H1 (cell line): ENCODE measurements at regions not wholly inside any gene's neighbourhood (a gene's known extent, or its start where the extent isn't known, plus 50 kb on each side); places are given as distances from the start of the nearest gene placed in this dataset.

ENCODE experiments used
- CTCF ChIA-PET: fragments of 300-600 bp; sonication (Branson Sonifier 250); formaldehyde crosslinking; loops from one replicate; lab custom pipeline; 2021; ENCODE audit not compliant: partially characterized antibody; lab: Charles Lee
- POLR2A ChIA-PET: fragments of 300-600 bp; sonication (Branson Sonifier 250); formaldehyde crosslinking; loops from one replicate; lab custom pipeline; 2021; ENCODE audit warnings: inconsistent platforms; ENCODE audit not compliant: partially characterized antibody; lab: Charles Lee
- DNase-seq, 2 experiments: peaks; one replicate each; pipeline versions ENCODE4 v3.0.0 to v3.0.0-alpha.2; 2010 to 2022; ENCODE audit warnings: low spot score in 2 of 2, low read depth in 1 of 2, mixed read lengths in 1 of 2
- FAIRE-seq: peaks from 2 replicates; lab custom pipeline; 2011; peaks lifted over from hg19 to GRCh38; lab: Jason Lieb, UNC
- H2AFZ ChIP-seq: 2 replicates; pipeline ENCODE4 v1.8.1; 2012; ENCODE audit warnings: low read length, inconsistent platforms
- H2AK5ac ChIP-seq: 2 replicates; pipeline ENCODE4 v1.6.1; 2013; ENCODE audit warnings: low read depth, low read length
- H2BK120ac ChIP-seq: replicated peaks from 2 replicates; pipeline ENCODE3; 2013; ENCODE audit warnings: low read depth, low read length, inconsistent platforms
- H2BK12ac ChIP-seq: 2 replicates; pipeline ENCODE4 v1.6.1; 2013; ENCODE audit warnings: low read depth, low read length
- H2BK15ac ChIP-seq: 2 replicates; pipeline ENCODE4 v1.6.1; 2013; ENCODE audit warnings: low read length
- H2BK20ac ChIP-seq: 2 replicates; pipeline ENCODE4 v1.6.1; 2013; ENCODE audit warnings: low read length
- H2BK5ac ChIP-seq: 2 replicates; pipeline ENCODE4 v1.6.1; 2013; ENCODE audit warnings: low read depth, low read length
- H3K14ac ChIP-seq: 2 replicates; pipeline ENCODE4 v1.6.1; 2013; ENCODE audit warnings: inconsistent platforms; ENCODE audit not compliant: insufficient read length
- H3K18ac ChIP-seq: 2 replicates; pipeline ENCODE4 v1.6.1; 2013; ENCODE audit warnings: low read length; ENCODE audit errors: extremely low read depth
- H3K23ac ChIP-seq: 2 replicates; pipeline ENCODE4 v1.6.1; 2013; ENCODE audit warnings: inconsistent platforms; ENCODE audit not compliant: insufficient read length
- H3K23me2 ChIP-seq: 2 replicates; pipeline ENCODE4 v1.6.1; 2013; ENCODE audit warnings: low read depth, low read length
- H3K27ac ChIP-seq: 2 replicates; pipeline ENCODE4 v1.6.1; 2011; ENCODE audit warnings: low read depth, low read length, inconsistent platforms
- H3K27me3 ChIP-seq, 4 experiments: replicated peaks in 1 of 4; 1 replicate in 1 of 4; 2 replicates in 3 of 4; pipeline versions ENCODE4 v1.6.1 to v1.8.1; 2011 to 2013; ENCODE audit warnings: low read length in 3 of 4, mild to moderate bottlenecking in 3 of 4, inconsistent platforms in 2 of 4, mixed read lengths in 2 of 4, moderate library complexity in 1 of 4; ENCODE audit not compliant: control insufficient read depth in 3 of 4, insufficient read depth in 3 of 4; ENCODE audit errors: extremely low read depth in 1 of 4
- H3K36me3 ChIP-seq, 4 experiments: 2 replicates each; pipeline versions ENCODE4 v1.6.1 to v1.8.1; 2011 to 2013; ENCODE audit warnings: mild to moderate bottlenecking in 4 of 4, low read length in 3 of 4, moderate library complexity in 2 of 4, control low read depth in 1 of 4, inconsistent platforms in 1 of 4; ENCODE audit not compliant: insufficient read depth in 4 of 4, control insufficient read depth in 2 of 4
- H3K4ac ChIP-seq: replicated peaks from 2 replicates; pipeline ENCODE3; 2013; ENCODE audit warnings: low read length, low read depth, mixed read lengths, inconsistent platforms; ENCODE audit not compliant: insufficient read length
- H3K4me1 ChIP-seq, 4 experiments: replicated peaks in 1 of 4; 1 replicate in 1 of 4; 2 replicates in 3 of 4; pipeline versions ENCODE4 v1.6.1 to v1.8.1; 2011 to 2013; ENCODE audit warnings: low read length in 3 of 4, inconsistent platforms in 2 of 4, mixed read lengths in 1 of 4; ENCODE audit not compliant: insufficient read depth in 4 of 4, control insufficient read depth in 3 of 4
- H3K4me2 ChIP-seq, 2 experiments: 2 replicates each; pipeline versions ENCODE4 v1.6.1 to v1.8.1; 2011 to 2013; ENCODE audit warnings: low read depth in 2 of 2, low read length in 2 of 2, control low read depth in 1 of 2, inconsistent platforms in 1 of 2, mild to moderate bottlenecking in 1 of 2; ENCODE audit not compliant: insufficient read depth in 1 of 2
- H3K4me3 ChIP-seq, 4 experiments: fragments of 200-600, 300-600 bp in 1 of 4; sonication (generic), shearing (Covaris generic), sonication (Bioruptor Twin) in 1 of 4; 2 replicates each; pipeline versions ENCODE4 v1.5.1 to v1.8.1; 2011 to 2016; ENCODE audit warnings: low read length in 4 of 4, low read depth in 3 of 4, control low read depth in 2 of 4, inconsistent platforms in 2 of 4, mild to moderate bottlenecking in 2 of 4, mixed read lengths in 1 of 4, moderate library complexity in 1 of 4; ENCODE audit not compliant: insufficient read depth in 2 of 4; ENCODE audit errors: extremely low read depth in 1 of 4
- H3K56ac ChIP-seq: replicated peaks from 2 replicates; pipeline ENCODE3; 2013; ENCODE audit warnings: low read depth, mild to moderate bottlenecking, mixed read lengths, low read length, inconsistent platforms; ENCODE audit not compliant: insufficient read length
- H3K79me1 ChIP-seq: 2 replicates; pipeline ENCODE4 v1.6.1; 2013; ENCODE audit warnings: low read depth, low read length, control low read depth
- H3K79me2 ChIP-seq, 2 experiments: 2 replicates each; pipeline versions ENCODE4 v1.6.1 to v1.8.1; 2012 to 2013; ENCODE audit warnings: low read length in 2 of 2, mild to moderate bottlenecking in 2 of 2, inconsistent platforms in 1 of 2; ENCODE audit not compliant: insufficient read depth in 2 of 2, control insufficient read depth in 1 of 2
- H3K9ac ChIP-seq, 4 experiments: replicated peaks in 1 of 4; 1 replicate in 1 of 4; 2 replicates in 3 of 4; pipeline versions ENCODE4 v1.6.1 to v1.8.1; 2011 to 2013; ENCODE audit warnings: low read depth in 3 of 4, low read length in 3 of 4, control low read depth in 2 of 4, mild to moderate bottlenecking in 2 of 4, moderate library complexity in 2 of 4, inconsistent platforms in 1 of 4; ENCODE audit errors: extremely low read depth in 1 of 4
- H3K9me3 ChIP-seq, 2 experiments: 2 replicates each; pipeline versions ENCODE4 v1.6.1 to v1.8.1; 2012 to 2013; ENCODE audit warnings: mild to moderate bottlenecking in 2 of 2, moderate library complexity in 2 of 2, control low read depth in 1 of 2, inconsistent platforms in 1 of 2, low read depth in 1 of 2, low read length in 1 of 2, mixed read lengths in 1 of 2; ENCODE audit not compliant: insufficient read depth in 2 of 2
- H4K20me1 ChIP-seq, 2 experiments: replicated peaks in 1 of 2; 2 replicates each; pipeline versions ENCODE3 to v1.8.1; 2011 to 2013; ENCODE audit warnings: inconsistent platforms in 2 of 2, low read length in 2 of 2, mild to moderate bottlenecking in 1 of 2; ENCODE audit not compliant: insufficient read depth in 2 of 2, control insufficient read depth in 1 of 2
- H4K5ac ChIP-seq: 2 replicates; pipeline ENCODE4 v1.6.1; 2013; ENCODE audit warnings: low read length, low read depth, mixed read lengths, inconsistent platforms; ENCODE audit not compliant: insufficient read length
- H4K8ac ChIP-seq: 2 replicates; pipeline ENCODE4 v1.8.0; 2013; ENCODE audit warnings: mild to moderate bottlenecking, moderate library complexity, low read length, inconsistent platforms; ENCODE audit not compliant: insufficient read depth; ENCODE audit errors: extremely low read depth
- H4K91ac ChIP-seq: replicated peaks from 2 replicates; pipeline ENCODE3; 2013; ENCODE audit warnings: low read length, mixed read lengths, inconsistent platforms; ENCODE audit not compliant: insufficient read length
- ASH2L ChIP-seq: fragments of 200-600, 300-600 bp; sonication (generic); IDR thresholded peaks from one replicate; pipeline ENCODE4 v1.7.1; 2017; ENCODE audit warnings: low read length
- CREB1 ChIP-seq: IDR thresholded peaks from 2 replicates; pipeline ENCODE4 v1.6.1; 2012; ENCODE audit warnings: inconsistent platforms
- CTBP2 ChIP-seq: IDR thresholded peaks from 2 replicates; pipeline ENCODE4 v1.7.0; 2011; ENCODE audit warnings: borderline replicate concordance, mild to moderate bottlenecking, moderate library complexity, mixed read lengths, low read length; ENCODE audit not compliant: insufficient read depth, insufficient read length
- GTF2F1 ChIP-seq: IDR thresholded peaks from 2 replicates; pipeline ENCODE4 v1.6.1; 2012; ENCODE audit warnings: low read depth, low read length, improper control_type of control experiment, borderline replicate concordance
- JUN ChIP-seq: IDR thresholded peaks from 2 replicates; pipeline ENCODE4 v1.6.1; 2011; ENCODE audit warnings: low read depth, mild to moderate bottlenecking, improper control_type of control experiment, low read length
- JUND ChIP-seq: IDR thresholded peaks from 2 replicates; pipeline ENCODE4 v1.6.1; 2011; ENCODE audit warnings: mild to moderate bottlenecking, improper control_type of control experiment, low read length
- NRF1 ChIP-seq: IDR thresholded peaks from 2 replicates; pipeline ENCODE4 v1.6.1; 2011; ENCODE audit warnings: mild to moderate bottlenecking, low read depth, low read length, improper control_type of control experiment
- PHF8 ChIP-seq: fragments of 200-600 bp; sonication (generic); conservative IDR thresholded peaks from 2 replicates; pipeline ENCODE4 v1.7.1; 2012; ENCODE audit warnings: low read depth, mild to moderate bottlenecking, inconsistent platforms, low read length, moderate library complexity
- POLR2A ChIP-seq, 2 experiments: IDR thresholded peaks; 1 replicate in 1 of 2; 2 replicates in 1 of 2; pipeline ENCODE4 v1.6.1; 2011; ENCODE audit warnings: low read depth in 2 of 2, low read length in 2 of 2, mild to moderate bottlenecking in 2 of 2; ENCODE audit errors: control extremely low read depth in 1 of 2
- RXRA ChIP-seq: IDR thresholded peaks from 2 replicates; pipeline ENCODE4 v1.6.1; 2011; ENCODE audit warnings: low read depth, mild to moderate bottlenecking, low read length, moderate library complexity; ENCODE audit not compliant: insufficient read depth
- TAF1 ChIP-seq: IDR thresholded peaks from 2 replicates; pipeline ENCODE4 v1.6.1; 2011; ENCODE audit warnings: mild to moderate bottlenecking, low read depth, low read length
- TAF7 ChIP-seq: optimal IDR thresholded peaks from 2 replicates; pipeline ENCODE3; 2011; ENCODE audit warnings: low read depth, mild to moderate bottlenecking, inconsistent platforms, low read length, moderate library complexity, borderline replicate concordance
- USF2 ChIP-seq: IDR thresholded peaks from 2 replicates; pipeline ENCODE4 v1.6.1; 2011; ENCODE audit warnings: low read length, improper control_type of control experiment
- WGBS, 2 experiments: shearing (Covaris generic) in 1 of 2; methylation state at CpG; one replicate each; pipeline versions ENCODE4 v1.1.6 to v1.1.7; 2013 to 2015; ENCODE audit warnings: low lambda C conversion rate in 2 of 2, mixed read lengths in 2 of 2, inconsistent platforms in 1 of 2, low coverage in 1 of 2, missing lambda C conversion rate in 1 of 2; ENCODE audit not compliant: insufficient replicate concordance in 2 of 2, insufficient coverage in 1 of 2, insufficient read length in 1 of 2; ENCODE audit errors: extremely low coverage in 1 of 2, missing lambda C conversion rate in 1 of 2; 5-methylcytosine and 5-hydroxymethylcytosine counted together

GRCh38 chr7:33753881-33754525 lies 151.3 kb upstream of the BMPER start:
- POLR2A ChIA-PET: no interaction called here

More at GRCh38 chr7:33753881-33754525, 151.3 kb upstream of the BMPER start:
- H3K4me3 ChIP-seq: no peak overlapping the region
- H3K56ac ChIP-seq: no peak overlapping the region
- H3K23ac ChIP-seq: no peak overlapping the region
- TF ChIP-seq GTF2F1 (no peak), RXRA (no peak), ASH2L (no peak), TAF7 (no peak), PHF8 (no peak), JUND (no peak), TAF1 (no peak), CREB1 (no peak), CTBP2 (no peak), JUN (no peak), POLR2A (IDR thresholded peaks at IDR 0.05; ENCODE audit: control extremely low read depth in 1 of 2, low read depth in 2 of 2, low read length in 2 of 2) (no peak), USF2 (no peak), NRF1 (no peak)
- H3K4ac ChIP-seq: no peak overlapping the region
- H4K8ac ChIP-seq: no peak overlapping the region
- H3K79me2 ChIP-seq: no peaks in the 10 kb centered on the region
- H3K9me3 ChIP-seq: no peaks in the 10 kb centered on the region
- H2BK12ac ChIP-seq: no peak overlapping the region
- H2BK120ac ChIP-seq: no peak overlapping the region
- H4K20me1 ChIP-seq: peaks cover 0 to 3% of the 10 kb centered on the region in 2 experiments
- no peak overlapping the region for H2AFZ ChIP-seq
- no peak overlapping the region for H2BK20ac ChIP-seq
- no peak overlapping the region for H2BK15ac ChIP-seq
- no peaks in the 10 kb centered on the region for H3K79me1 ChIP-seq
- no peaks in the 10 kb centered on the region for H3K23me2 ChIP-seq
- DNase-seq (no peak), FAIRE-seq (no peak)
- no peak overlapping the region for H3K27ac ChIP-seq
- H3K27me3 ChIP-seq: no peaks in the 10 kb centered on the region
- H3K36me3 ChIP-seq: no peaks in the 10 kb centered on the region
- H4K5ac ChIP-seq: no peak overlapping the region
- H3K4me1 ChIP-seq: peaks cover 0 to 3% (median 1%) of the 10 kb centered on the region in 4 experiments; a peak in 3 of 7 replicates
- no peak overlapping the region for H3K18ac ChIP-seq
- H3K14ac ChIP-seq: no peak overlapping the region
- H2AK5ac ChIP-seq: no peak overlapping the region
- 80% methylated on average over 6 of the region's 6 CpGs; no CpG with 5 or more reads in 1 of the 2 experiments for WGBS, 2 experiments
- no peak overlapping the region for H3K9ac ChIP-seq
- no peak overlapping the region for H3K4me2 ChIP-seq
- CTCF ChIA-PET: no interaction called here
- H4K91ac ChIP-seq: no peak overlapping the region
- no peak overlapping the region for H2BK5ac ChIP-seq
